Small intestine (tissue), 7 donors: ENCODE measurements at regions not wholly inside any gene's neighbourhood (a gene's known extent, or its start where the extent isn't known, plus 50 kb on each side); places are given as distances from the start of the nearest gene placed in this dataset.
A peak's percentile ranks its signal among the peaks of the same experiment; 100 is the strongest.

Experiments
- DNase-seq, 2 donors: peaks; one replicate each; pipeline versions ENCODE4 v3.0.0 to v3.0.0-alpha.2; 2013
- FAIRE-seq: peaks from 2 replicates; lab custom pipeline; 2012; peaks lifted over from hg19 to GRCh38; lab: Jason Lieb, UNC
- H3K27ac ChIP-seq, 3 donors: one replicate each; pipeline ENCODE4 v1.5.1; 2013; ENCODE audit warnings: low read length in 2 of 3, mild to moderate bottlenecking in 2 of 3, control low read depth in 1 of 3, inconsistent platforms in 1 of 3, low read depth in 1 of 3, moderate library complexity in 1 of 3
- H3K27me3 ChIP-seq, 3 donors: one replicate each; pipeline ENCODE4 v1.6.1; 2013; ENCODE audit warnings: low read length in 3 of 3, inconsistent platforms in 1 of 3; ENCODE audit not compliant: control insufficient read depth in 3 of 3, insufficient read depth in 3 of 3
- H3K36me3 ChIP-seq, 3 donors: one replicate each; pipeline ENCODE4 v1.6.1; 2013; ENCODE audit warnings: low read length in 3 of 3, inconsistent platforms in 1 of 3, low read depth in 1 of 3, mild to moderate bottlenecking in 1 of 3, moderate library complexity in 1 of 3; ENCODE audit not compliant: control insufficient read depth in 3 of 3, insufficient read depth in 2 of 3
- H3K4me1 ChIP-seq, 3 donors: one replicate each; pipeline ENCODE4 v1.6.1; 2013; ENCODE audit warnings: low read length in 2 of 3, inconsistent platforms in 1 of 3, low read depth in 1 of 3, mild to moderate bottlenecking in 1 of 3, moderate library complexity in 1 of 3; ENCODE audit not compliant: control insufficient read depth in 3 of 3, insufficient read depth in 2 of 3
- H3K4me3 ChIP-seq, 3 donors: one replicate each; pipeline ENCODE4 v1.5.1; 2013; ENCODE audit warnings: low read length in 3 of 3, control low read depth in 1 of 3, inconsistent platforms in 1 of 3, low read depth in 1 of 3, mild to moderate bottlenecking in 1 of 3, moderate library complexity in 1 of 3
- H3K9me3 ChIP-seq, 2 donors: one replicate each; pipeline ENCODE4 v1.6.1; 2013; ENCODE audit warnings: low read depth in 1 of 2, low read length in 1 of 2; ENCODE audit not compliant: control insufficient read depth in 2 of 2, insufficient read depth in 1 of 2
- WGBS, 3 donors: extraction: QIAGEN DNeasy Blood & Tissue Kit; methylation state at CpG; one replicate each; pipeline ENCODE4 v1.1.7; 2013; 5-methylcytosine and 5-hydroxymethylcytosine counted together
- donor health status: healthy with polysubstance abuse.
- donor health status: control.
- donor health status: control.
- donor health status: Bipolar disorder and iron deficiency.
- donor health status: healthy.

DNA sequence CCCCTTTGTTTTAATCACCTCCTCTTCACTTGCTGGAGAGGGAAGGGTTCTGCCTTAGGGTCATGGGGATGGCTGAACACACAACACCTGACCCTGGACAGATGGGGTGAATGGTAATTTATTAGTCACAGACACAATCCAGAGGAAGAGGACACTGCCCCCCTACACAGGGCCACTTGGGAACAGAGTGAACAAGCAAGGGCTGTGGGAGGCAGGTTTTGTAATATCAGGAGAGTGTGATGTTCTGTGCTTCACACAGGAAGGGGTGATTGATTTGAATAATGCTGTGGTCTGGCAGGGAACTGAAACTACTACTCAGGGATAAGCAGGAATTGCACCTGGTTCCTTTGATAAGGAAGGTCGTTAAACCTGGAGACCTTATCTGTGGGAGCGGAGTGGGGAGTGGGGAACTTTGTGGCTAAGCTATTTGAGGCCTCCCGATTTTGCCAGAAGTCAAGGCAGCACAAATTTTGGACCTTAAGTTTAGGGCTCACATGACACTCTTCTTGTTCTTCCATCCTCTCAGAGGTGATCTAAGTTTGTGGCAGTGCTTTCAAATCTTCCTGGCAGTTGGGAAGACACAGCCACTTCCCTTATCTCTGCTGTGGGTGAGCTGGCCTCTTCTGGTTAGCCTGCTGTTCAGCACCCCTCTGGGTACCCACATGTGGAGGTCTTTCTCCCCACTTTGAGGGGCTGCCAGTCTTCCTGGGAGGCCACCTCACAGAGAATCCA is 77.8 kb downstream of the CD164 start:
- DNase-seq (peak; percentile 45 to 71), FAIRE-seq (no peak)
- H3K9me3 ChIP-seq = no peaks in the 10 kb centered on the region
- H3K27ac ChIP-seq = peak overlapping the region; percentile 5 to 72 (median 62)
- no peaks in the 10 kb centered on the region for H3K27me3 ChIP-seq
- WGBS, 3 donors = 5 to 34% (median 20%) methylated on average over 3 of the region's 3 CpGs
- H3K36me3 ChIP-seq = no peaks in the 10 kb centered on the region
- H3K4me1 ChIP-seq = peaks cover 0 to 50% (median 3%) of the 10 kb centered on the region in 3 donors
- H3K4me3 ChIP-seq = no peak overlapping the region

DNA sequence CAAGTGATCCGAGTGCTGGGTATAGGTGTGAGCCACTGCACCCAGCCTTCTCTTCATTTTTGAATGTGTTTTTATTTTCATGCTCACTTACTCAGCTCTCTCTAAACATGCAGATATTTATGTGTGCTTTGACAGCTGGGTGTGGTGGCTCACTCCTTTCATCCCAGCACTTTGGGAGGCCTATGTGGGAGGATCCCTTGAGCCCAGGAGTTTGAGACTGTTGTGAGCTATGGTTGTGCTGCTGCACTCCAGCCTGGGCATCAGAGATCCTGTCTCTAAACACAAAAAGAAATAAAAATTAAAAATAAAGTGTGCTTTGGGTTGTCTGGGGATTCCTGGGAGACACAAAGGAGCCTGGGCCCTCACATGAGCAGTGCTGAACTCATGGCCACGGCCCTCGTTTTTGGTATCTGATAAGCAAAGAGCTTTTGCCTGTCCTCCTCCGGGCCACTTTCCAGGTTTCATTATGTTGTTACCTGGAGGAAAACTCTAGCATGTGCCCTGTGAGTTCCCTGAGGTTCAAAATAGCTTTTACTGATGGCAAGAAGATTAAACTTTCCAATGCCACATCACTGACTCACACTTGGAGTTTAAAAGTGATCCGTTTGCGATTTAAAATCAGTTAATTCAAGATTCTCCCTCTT is 78.5 kb downstream of the CD164 start:
- 20 to 64% (median 27%) methylated on average over 6 of the region's 6 CpGs for WGBS, 3 donors
- Histone ChIP-seq H3K4me1 (peaks cover 0 to 52% (median 3%) of the 10 kb centered on the region in 3 donors), H3K4me3 (no peak overlapping the region), H3K27ac (peak overlapping the region; percentile 24 to 72 (median 62)), H3K27me3 (no peaks in the 10 kb centered on the region), H3K9me3 (no peaks in the 10 kb centered on the region), H3K36me3 (no peaks in the 10 kb centered on the region)
- DNase-seq (peak in 1 of 2 donors; percentile 63), FAIRE-seq (no peak)

- DNase-seq = no peak
- no peaks in the 10 kb centered on the region for H3K9me3 ChIP-seq
- H3K36me3 ChIP-seq = no peaks in the 10 kb centered on the region
- FAIRE-seq = no peak
- H3K4me3 ChIP-seq = no peak overlapping the region
- 80 to 88% (median 82%) methylated on average over 4 of the region's 4 CpGs for WGBS, 3 donors
- peaks cover 0 to 46% (median 3%) of the 10 kb centered on the region in 3 donors for H3K4me1 ChIP-seq
- peak overlapping the region in 1 of 3 donors; percentile 62 for H3K27ac ChIP-seq
- no peaks in the 10 kb centered on the region for H3K27me3 ChIP-seq
These were observed 79.1 kb downstream of the CD164 start for GRCh38 chr6:109303164-109303563.

DNA sequence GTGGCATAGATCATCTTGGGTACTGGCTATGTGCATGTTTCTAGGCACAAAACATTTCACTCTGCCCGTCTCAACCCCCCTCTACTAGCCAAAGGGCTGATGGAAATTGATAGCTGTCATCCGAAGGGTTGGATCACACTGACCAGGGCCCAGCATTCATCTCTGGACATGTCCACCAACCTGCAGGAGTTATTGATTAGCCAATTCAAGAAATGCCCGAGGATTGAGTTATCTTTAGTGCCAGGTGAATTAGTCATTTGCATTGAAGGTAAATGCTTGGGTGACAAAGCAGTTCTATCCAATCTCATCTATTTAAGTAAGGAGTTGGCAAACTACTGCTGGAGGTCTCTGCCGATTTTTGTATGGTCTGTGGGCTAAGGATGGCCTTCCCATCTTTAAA is 80.1 kb downstream of the CD164 start:
- Histone ChIP-seq H3K36me3 (no peaks in the 10 kb centered on the region), H3K27me3 (no peaks in the 10 kb centered on the region), H3K27ac (no peak overlapping the region), H3K4me1 (peaks cover 0 to 50% (median 3%) of the 10 kb centered on the region in 3 donors), H3K9me3 (no peaks in the 10 kb centered on the region), H3K4me3 (no peak overlapping the region)
- 59 to 84% (median 61%) methylated on average over 4 of the region's 4 CpGs for WGBS, 3 donors
- FAIRE-seq (no peak), DNase-seq (no peak)

DNA sequence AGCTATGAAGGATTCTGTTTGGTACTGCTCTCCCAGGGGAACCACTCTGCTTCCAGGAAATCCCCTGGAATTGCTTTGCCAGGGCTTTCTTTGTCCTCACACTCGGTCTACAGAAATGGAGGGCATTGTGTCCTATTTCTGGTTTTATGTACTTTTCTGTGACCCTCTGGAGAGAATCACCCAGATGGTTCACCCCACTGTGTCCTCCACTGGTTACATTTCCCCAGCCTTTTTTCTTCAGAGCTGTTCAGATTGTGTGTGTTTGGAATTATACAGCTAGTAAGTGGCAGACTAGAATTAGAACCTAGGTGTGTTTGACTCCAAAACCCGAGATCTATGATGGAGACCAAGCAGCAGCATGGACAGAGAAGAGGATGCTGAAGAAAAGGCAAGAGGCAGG is 80.8 kb downstream of the CD164 start:
- no peak overlapping the region for H3K27ac ChIP-seq
- 71 to 83% (median 76%) methylated on average over 2 of the region's 2 CpGs for WGBS, 3 donors
- no peak for FAIRE-seq

DNA sequence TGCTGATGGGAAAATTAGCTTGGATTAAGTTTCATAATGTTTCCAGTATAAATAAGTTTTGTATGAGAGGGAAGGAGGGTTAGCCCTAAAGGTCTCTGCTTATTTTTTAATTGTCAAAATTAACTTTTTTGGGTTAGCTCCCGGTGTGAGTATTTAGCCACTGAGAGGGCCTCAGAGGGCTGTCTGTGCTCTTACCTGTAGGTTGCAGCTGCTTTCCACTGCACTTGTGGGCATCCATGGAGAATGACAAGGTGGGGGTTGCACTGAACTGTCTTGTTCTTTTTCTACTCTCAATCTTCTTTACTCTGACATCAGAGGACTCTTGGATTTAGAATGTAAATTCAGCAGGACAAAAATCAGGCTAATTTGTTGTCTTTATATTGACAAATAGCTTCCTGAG is 81.4 kb downstream of the CD164 start:
- no peak overlapping the region for H3K27ac ChIP-seq
- H3K9me3 ChIP-seq = no peaks in the 10 kb centered on the region
- H3K4me3 ChIP-seq = no peak overlapping the region
- peaks cover 0 to 51% (median 3%) of the 10 kb centered on the region in 3 donors for H3K4me1 ChIP-seq
- FAIRE-seq (no peak), DNase-seq (no peak)
- WGBS, 3 donors = 75 to 92% (median 77%) methylated on average over 1 of the region's 1 CpG
- no peaks in the 10 kb centered on the region for H3K27me3 ChIP-seq
- no peaks in the 10 kb centered on the region for H3K36me3 ChIP-seq

More for the DNA sequence above, 80.8 kb downstream of the CD164 start:
- Histone ChIP-seq H3K27me3 (no peaks in the 10 kb centered on the region), H3K36me3 (no peaks in the 10 kb centered on the region), H3K4me1 (peaks cover 0 to 52% (median 3%) of the 10 kb centered on the region in 3 donors), H3K9me3 (no peaks in the 10 kb centered on the region), H3K4me3 (no peak overlapping the region)
- no peak for DNase-seq

GRCh38 chr6:109299776-109300564 is 82.3 kb downstream of the CD164 start:
- no peak for DNase-seq
- no peak for FAIRE-seq
- H3K36me3 ChIP-seq = no peaks in the 10 kb centered on the region
- WGBS, 3 donors = 63 to 87% (median 85%) methylated on average over 7 of the region's 7 CpGs
- no peaks in the 10 kb centered on the region for H3K9me3 ChIP-seq
- no peak overlapping the region for H3K4me3 ChIP-seq
- no peak overlapping the region for H3K27ac ChIP-seq
- H3K4me1 ChIP-seq = peaks cover 2 to 57% (median 3%) of the 10 kb centered on the region in 3 donors
- H3K27me3 ChIP-seq = no peaks in the 10 kb centered on the region

- 75 to 90% (median 85%) methylated on average over 1 of the region's 1 CpG for WGBS, 3 donors
- FAIRE-seq (no peak), DNase-seq (no peak)
- Histone ChIP-seq H3K27ac (no peak overlapping the region), H3K27me3 (no peaks in the 10 kb centered on the region), H3K4me1 (peaks cover 2 to 56% (median 3%) of the 10 kb centered on the region in 3 donors), H3K9me3 (no peaks in the 10 kb centered on the region), H3K36me3 (no peaks in the 10 kb centered on the region), H3K4me3 (no peak overlapping the region)
These were observed 83.0 kb downstream of the CD164 start for GRCh38 chr6:109299265-109299607.
